ENCODE measurements at regions not wholly inside any gene's neighbourhood (a gene's known extent, or its start where the extent isn't known, plus 50 kb on each side); places are given as distances from the start of the nearest gene placed in this dataset.

DNA sequence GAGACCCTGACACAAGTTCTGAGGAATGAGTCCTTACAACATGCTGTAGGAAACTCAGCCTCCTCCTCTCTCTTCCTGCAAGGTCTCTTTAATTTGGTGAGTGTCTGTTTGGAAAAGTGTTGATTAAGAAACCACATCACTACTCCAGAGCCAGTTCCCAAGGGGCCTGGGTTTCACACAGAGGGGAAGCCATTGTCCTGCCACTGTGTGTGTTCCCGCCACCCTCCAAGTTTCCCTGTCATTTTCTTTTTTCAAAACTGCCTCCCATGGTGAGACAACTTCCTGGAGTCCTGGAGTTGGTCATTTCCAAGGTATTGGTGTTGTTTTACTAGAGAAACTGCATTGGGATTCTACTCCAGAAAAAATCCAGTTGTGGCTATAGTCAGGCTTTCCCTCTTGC, 232.0 kb upstream of the PARD3B start:
- Histone ChIP-seq H3K79me2 (no peaks in the 10 kb centered on the region), H3K4me3 (no peak overlapping the region), H3K27ac (no peak overlapping the region), H3K27me3 (no peaks in the 10 kb centered on the region), H2AFZ (no peak overlapping the region), H3K4me1 (ENCODE audit: insufficient read depth) (no peaks in the 10 kb centered on the region), H4K20me1 (ENCODE audit: insufficient read depth, poor library complexity, severe bottlenecking) (no peaks in the 10 kb centered on the region), H3K36me3 (replicated peaks; ENCODE audit: insufficient read depth, low read depth) (no peaks in the 10 kb centered on the region), H3K9me2 (replicated peaks; ENCODE audit: insufficient read depth) (no peaks in the 10 kb centered on the region), H3K4me2 (no peak overlapping the region), H3K9me3 (ENCODE audit: low read depth) (no peaks in the 10 kb centered on the region)
- no peak for DNase-seq (ENCODE audit: low spot score)
- TF ChIP-seq CTCF (IDR thresholded peaks at IDR 0.05; ENCODE audit: poor library complexity) (no peak), EZH2 (IDR thresholded peaks at IDR 0.05; ENCODE audit: borderline replicate concordance) (no peak), EZH2phosphoT487 (IDR thresholded peaks at IDR 0.05; ENCODE audit: low read depth, severe bottlenecking, unreplicated experiment) (no peak)
- 91% methylated on average over 1 of the region's 1 CpG for WGBS (ENCODE audit: low lambda C conversion rate, missing lambda C conversion rate)

GRCh38 chr2:204315236-204315662, 230.0 kb upstream of the PARD3B start:
- H3K4me1 ChIP-seq (ENCODE audit: insufficient read depth), result no peaks in the 10 kb centered on the region
- no peak for DNase-seq (ENCODE audit: low spot score)
- H3K79me2 ChIP-seq, result no peaks in the 10 kb centered on the region
- H4K20me1 ChIP-seq (ENCODE audit: insufficient read depth, poor library complexity, severe bottlenecking), result no peaks in the 10 kb centered on the region
- no peak overlapping the region for H3K27ac ChIP-seq
- H3K4me2 ChIP-seq, result no peak overlapping the region
- no peak for TF ChIP-seq EZH2phosphoT487 (IDR thresholded peaks at IDR 0.05; ENCODE audit: low read depth, severe bottlenecking, unreplicated experiment)
- TF ChIP-seq EZH2 (IDR thresholded peaks at IDR 0.05; ENCODE audit: borderline replicate concordance), result no peak
- TF ChIP-seq CTCF (IDR thresholded peaks at IDR 0.05; ENCODE audit: poor library complexity), result no peak
- H3K9me3 ChIP-seq (ENCODE audit: low read depth), result no peaks in the 10 kb centered on the region
- no peak overlapping the region for H3K4me3 ChIP-seq
- no peaks in the 10 kb centered on the region for H3K36me3 ChIP-seq (replicated peaks; ENCODE audit: insufficient read depth, low read depth)
- no peaks in the 10 kb centered on the region for H3K9me2 ChIP-seq (replicated peaks; ENCODE audit: insufficient read depth)
- 63% methylated on average over 13 of the region's 13 CpGs for WGBS (ENCODE audit: low lambda C conversion rate, missing lambda C conversion rate)
- H3K27me3 ChIP-seq, result no peaks in the 10 kb centered on the region
- no peak overlapping the region for H2AFZ ChIP-seq

GRCh38 chr2:204317640-204318039, 227.6 kb upstream of the PARD3B start:
- TF ChIP-seq EZH2phosphoT487 (IDR thresholded peaks at IDR 0.05; ENCODE audit: low read depth, severe bottlenecking, unreplicated experiment), result no peak
- no peak for TF ChIP-seq EZH2 (IDR thresholded peaks at IDR 0.05; ENCODE audit: borderline replicate concordance)
- no peak for TF ChIP-seq CTCF (IDR thresholded peaks at IDR 0.05; ENCODE audit: poor library complexity)

More at GRCh38 chr2:204317640-204318039, 227.6 kb upstream of the PARD3B start:
- Histone ChIP-seq H3K9me3 (ENCODE audit: low read depth) (no peaks in the 10 kb centered on the region), H3K4me2 (no peak overlapping the region), H4K20me1 (ENCODE audit: insufficient read depth, poor library complexity, severe bottlenecking) (no peaks in the 10 kb centered on the region), H3K27me3 (no peaks in the 10 kb centered on the region), H3K79me2 (no peaks in the 10 kb centered on the region), H3K9me2 (replicated peaks; ENCODE audit: insufficient read depth) (no peaks in the 10 kb centered on the region), H2AFZ (no peak overlapping the region), H3K4me1 (ENCODE audit: insufficient read depth) (no peaks in the 10 kb centered on the region), H3K36me3 (replicated peaks; ENCODE audit: insufficient read depth, low read depth) (no peaks in the 10 kb centered on the region), H3K27ac (no peak overlapping the region), H3K4me3 (no peak overlapping the region)
- no peak for DNase-seq (ENCODE audit: low spot score)
- 88% methylated on average over 5 of the region's 5 CpGs for WGBS (ENCODE audit: low lambda C conversion rate, missing lambda C conversion rate)
